Spleen (tissue), 11 donors: ENCODE measurements at regions not wholly inside any gene's neighbourhood (a gene's known extent, or its start where the extent isn't known, plus 50 kb on each side); places are given as distances from the start of the nearest gene placed in this dataset.

ENCODE experiments used
- DNase-seq: peaks from one replicate; pipeline ENCODE4 v3.0.0-alpha.2; 2020
- H3K27ac ChIP-seq, 8 donors: fragments of 200-600 bp; sonication (generic) in 7 of 8; 1 replicate in 4 of 8; 2 replicates in 4 of 8; pipeline versions ENCODE4 v1.5.0 to v1.8.0; 2016 to 2021; ENCODE audit warnings: inconsistent platforms in 4 of 8, mild to moderate bottlenecking in 4 of 8, moderate library complexity in 1 of 8
- H3K27me3 ChIP-seq, 7 donors: fragments of 200-600 bp; sonication (generic) in 6 of 7; replicated peaks in 1 of 7; 1 replicate in 4 of 7; 2 replicates in 3 of 7; pipeline versions ENCODE4 v1.5.0 to v1.8.0; 2016 to 2021; ENCODE audit warnings: inconsistent platforms in 3 of 7, mild to moderate bottlenecking in 1 of 7
- H3K36me3 ChIP-seq, 6 donors: fragments of 200-600 bp; sonication (generic) in 5 of 6; 1 replicate in 4 of 6; 2 replicates in 2 of 6; pipeline versions ENCODE4 v1.5.0 to v1.8.0; 2016 to 2021; ENCODE audit warnings: inconsistent platforms in 2 of 6
- H3K4me1 ChIP-seq, 6 donors: fragments of 200-600 bp; sonication (generic) in 5 of 6; 1 replicate in 3 of 6; 2 replicates in 3 of 6; pipeline versions ENCODE4 v1.5.0 to v1.8.0; 2016 to 2021; ENCODE audit warnings: inconsistent platforms in 3 of 6
- H3K4me3 ChIP-seq, 8 donors: fragments of 200-600 bp; sonication (generic) in 7 of 8; 1 replicate in 4 of 8; 2 replicates in 4 of 8; pipeline versions ENCODE4 v1.5.0 to v1.8.0; 2016 to 2021; ENCODE audit warnings: inconsistent platforms in 4 of 8, mild to moderate bottlenecking in 4 of 8, moderate library complexity in 2 of 8
- H3K9me3 ChIP-seq, 8 donors: fragments of 200-600 bp; sonication (generic) in 7 of 8; 1 replicate in 4 of 8; 2 replicates in 4 of 8; pipeline versions ENCODE4 v1.5.0 to v1.8.0; 2016 to 2021; ENCODE audit warnings: inconsistent platforms in 4 of 8
- CTCF ChIP-seq, 11 experiments: fragments of 200-600 bp in 7 of 11; fragments of 450-650 bp in 4 of 11; sonication (generic) in 4 of 11; IDR thresholded peaks in 8 of 11; conservative IDR thresholded peaks in 3 of 11; 1 replicate in 7 of 11; 2 replicates in 4 of 11; pipeline versions ENCODE4 v1.4.0 to v1.8.0; 2016 to 2021; ENCODE audit warnings: antibody characterized with exemption in 11 of 11, inconsistent platforms in 4 of 11, mild to moderate bottlenecking in 1 of 11
- POLR2A ChIP-seq, 3 donors: fragments of 450-650 bp; IDR thresholded peaks; one replicate each; pipeline ENCODE4 v1.5.1; 2017; ENCODE audit warnings: antibody characterized with exemption in 3 of 3, mild to moderate bottlenecking in 1 of 3
- POLR2AphosphoS5 ChIP-seq, 3 donors: sonication (generic); formaldehyde crosslinking; IDR thresholded peaks; one replicate each; pipeline ENCODE4 v1.5.1; 2017; ENCODE audit warnings: antibody characterized with exemption in 3 of 3
- WGBS, 5 donors: extraction: QIAGEN DNeasy Blood & Tissue Kit in 3 of 5; methylation state at CpG; one replicate each; pipeline versions ENCODE4 v1.1.5 to v1.1.7; 2013 to 2018; 5-methylcytosine and 5-hydroxymethylcytosine counted together
- intact Hi-C: fragments of 100-400 bp; cut with DNase I; formaldehyde crosslinking; loops from one replicate; pipeline ENCODE4 v1.15.0; 2023; ENCODE audit warnings: low total_unique reads
- donor health status: healthy with polysubstance abuse.
- donor health status: DM: no; HTN: no; CAD: no; lungs with moderate emphysema.
- donor health status: DM: no; HTN: no; CAD: no.
- donor health status: Bipolar disorder and iron deficiency.
- donor health status: healthy.
- donor health status: DM: no; HTN: no; CAD: no.
- donor health status: DM: yes; HTN: yes; CAD: no.

GRCh38 chr2:12090590-12090989 is 344.2 kb downstream of the LPIN1 start:
- TF ChIP-seq POLR2AphosphoS5 (IDR thresholded peaks at IDR 0.05) (no peak), CTCF (IDR thresholded peaks at IDR 0.05 in 8 of 11, conservative IDR thresholded peaks at IDR 0.05 in 3 of 11) (no peak), POLR2A (IDR thresholded peaks at IDR 0.05) (no peak)

GRCh38 chr2:12091201-12091806 is 344.9 kb downstream of the LPIN1 start:
- no peaks in the 10 kb centered on the region for H3K27me3 ChIP-seq
- H3K27ac ChIP-seq, result no peak overlapping the region
- H3K4me1 ChIP-seq, result peaks cover 0 to 8% (median 0%) of the 10 kb centered on the region in 6 donors
- 83 to 95% (median 91%) methylated on average over 4 of the region's 4 CpGs for WGBS, 5 donors
- no peaks in the 10 kb centered on the region for H3K9me3 ChIP-seq
- no peak for TF ChIP-seq POLR2A (IDR thresholded peaks at IDR 0.05)
- no peak for TF ChIP-seq CTCF (IDR thresholded peaks at IDR 0.05 in 8 of 11, conservative IDR thresholded peaks at IDR 0.05 in 3 of 11)
- no peak for TF ChIP-seq POLR2AphosphoS5 (IDR thresholded peaks at IDR 0.05)
- no peak for DNase-seq
- intact Hi-C loops, result no loop called here
- no peaks in the 10 kb centered on the region for H3K36me3 ChIP-seq
- no peak overlapping the region for H3K4me3 ChIP-seq

More at GRCh38 chr2:12090590-12090989, 344.2 kb downstream of the LPIN1 start:
- Histone ChIP-seq H3K27ac (no peak overlapping the region), H3K27me3 (no peaks in the 10 kb centered on the region), H3K4me1 (peaks cover 0 to 8% (median 0%) of the 10 kb centered on the region in 6 donors), H3K36me3 (no peaks in the 10 kb centered on the region), H3K9me3 (no peaks in the 10 kb centered on the region), H3K4me3 (no peak overlapping the region)
- DNase-seq, result no peak
- 86 to 95% (median 89%) methylated on average over 3 of the region's 3 CpGs for WGBS, 5 donors
- intact Hi-C loops, result no loop called here

- no peaks in the 10 kb centered on the region for H3K9me3 ChIP-seq
- WGBS, 5 donors, result 92 to 98% (median 95%) methylated on average over 3 of the region's 3 CpGs
- TF ChIP-seq CTCF (IDR thresholded peaks at IDR 0.05 in 8 of 11, conservative IDR thresholded peaks at IDR 0.05 in 3 of 11), result no peak
Observed at GRCh38 chr2:12094134-12094533, 347.7 kb downstream of the LPIN1 start.

GRCh38 chr2:12096051-12096787 is 349.8 kb downstream of the LPIN1 start:
- Histone ChIP-seq H3K27ac (no peak overlapping the region), H3K9me3 (no peaks in the 10 kb centered on the region), H3K27me3 (no peaks in the 10 kb centered on the region), H3K4me3 (no peak overlapping the region), H3K4me1 (peaks cover 0 to 6% (median 0%) of the 10 kb centered on the region in 6 donors), H3K36me3 (no peaks in the 10 kb centered on the region)
- WGBS, 5 donors, result 79 to 88% (median 85%) methylated on average over 12 of the region's 12 CpGs
- TF ChIP-seq CTCF (IDR thresholded peaks at IDR 0.05 in 8 of 11, conservative IDR thresholded peaks at IDR 0.05 in 3 of 11), result no peak
- no peak for TF ChIP-seq POLR2AphosphoS5 (IDR thresholded peaks at IDR 0.05)
- TF ChIP-seq POLR2A (IDR thresholded peaks at IDR 0.05), result no peak
- intact Hi-C loops, result no loop called here
- DNase-seq, result no peak

More at GRCh38 chr2:12094134-12094533, 347.7 kb downstream of the LPIN1 start:
- Histone ChIP-seq H3K36me3 (no peaks in the 10 kb centered on the region), H3K27me3 (no peaks in the 10 kb centered on the region), H3K4me1 (peaks cover 0 to 1% (median 0%) of the 10 kb centered on the region in 6 donors), H3K4me3 (no peak overlapping the region), H3K27ac (no peak overlapping the region)
- intact Hi-C loops, result no loop called here
- DNase-seq, result no peak
